ENCODE measurements at regions not wholly inside any gene's neighbourhood (a gene's known extent, or its start where the extent isn't known, plus 50 kb on each side); places are given as distances from the start of the nearest gene placed in this dataset.

DNA sequence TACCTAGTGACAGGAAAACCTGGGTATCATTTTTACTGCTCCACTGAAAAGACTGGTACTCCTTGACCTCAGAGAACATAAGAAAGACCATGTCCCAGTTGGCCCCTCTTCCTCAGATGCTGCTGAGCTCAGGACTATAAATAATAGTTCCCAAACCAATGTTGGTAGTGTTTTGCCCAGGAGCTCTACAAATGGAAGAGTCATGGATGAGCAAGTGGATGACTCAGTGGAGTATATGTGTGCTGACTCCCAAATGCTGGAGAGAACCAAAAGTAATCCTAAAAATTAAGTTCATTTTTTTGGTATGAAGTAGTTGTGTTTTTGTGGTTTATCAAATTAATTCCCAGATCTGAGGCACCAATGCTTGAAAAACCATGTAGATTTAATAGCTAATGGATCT lies 482.0 kb downstream of the KCNA4 start:
- TF ChIP-seq, protein P1, sequence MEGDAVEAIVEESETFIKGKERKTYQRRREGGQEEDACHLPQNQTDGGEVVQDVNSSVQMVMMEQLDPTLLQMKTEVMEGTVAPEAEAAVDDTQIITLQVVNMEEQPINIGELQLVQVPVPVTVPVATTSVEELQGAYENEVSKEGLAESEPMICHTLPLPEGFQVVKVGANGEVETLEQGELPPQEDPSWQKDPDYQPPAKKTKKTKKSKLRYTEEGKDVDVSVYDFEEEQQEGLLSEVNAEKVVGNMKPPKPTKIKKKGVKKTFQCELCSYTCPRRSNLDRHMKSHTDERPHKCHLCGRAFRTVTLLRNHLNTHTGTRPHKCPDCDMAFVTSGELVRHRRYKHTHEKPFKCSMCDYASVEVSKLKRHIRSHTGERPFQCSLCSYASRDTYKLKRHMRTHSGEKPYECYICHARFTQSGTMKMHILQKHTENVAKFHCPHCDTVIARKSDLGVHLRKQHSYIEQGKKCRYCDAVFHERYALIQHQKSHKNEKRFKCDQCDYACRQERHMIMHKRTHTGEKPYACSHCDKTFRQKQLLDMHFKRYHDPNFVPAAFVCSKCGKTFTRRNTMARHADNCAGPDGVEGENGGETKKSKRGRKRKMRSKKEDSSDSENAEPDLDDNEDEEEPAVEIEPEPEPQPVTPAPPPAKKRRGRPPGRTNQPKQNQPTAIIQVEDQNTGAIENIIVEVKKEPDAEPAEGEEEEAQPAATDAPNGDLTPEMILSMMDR (IDR thresholded peaks at IDR 0.05; ENCODE audit: insufficient read depth, low read length), result no peak
- no peak for TF ChIP-seq POLR2AphosphoS5 (IDR thresholded peaks at IDR 0.05; ENCODE audit: low read depth)

All from HL-60 (cell line).